ENCODE measurements at regions not wholly inside any gene's neighbourhood (a gene's known extent, or its start where the extent isn't known, plus 50 kb on each side); places are given as distances from the start of the nearest gene placed in this dataset.

DNA sequence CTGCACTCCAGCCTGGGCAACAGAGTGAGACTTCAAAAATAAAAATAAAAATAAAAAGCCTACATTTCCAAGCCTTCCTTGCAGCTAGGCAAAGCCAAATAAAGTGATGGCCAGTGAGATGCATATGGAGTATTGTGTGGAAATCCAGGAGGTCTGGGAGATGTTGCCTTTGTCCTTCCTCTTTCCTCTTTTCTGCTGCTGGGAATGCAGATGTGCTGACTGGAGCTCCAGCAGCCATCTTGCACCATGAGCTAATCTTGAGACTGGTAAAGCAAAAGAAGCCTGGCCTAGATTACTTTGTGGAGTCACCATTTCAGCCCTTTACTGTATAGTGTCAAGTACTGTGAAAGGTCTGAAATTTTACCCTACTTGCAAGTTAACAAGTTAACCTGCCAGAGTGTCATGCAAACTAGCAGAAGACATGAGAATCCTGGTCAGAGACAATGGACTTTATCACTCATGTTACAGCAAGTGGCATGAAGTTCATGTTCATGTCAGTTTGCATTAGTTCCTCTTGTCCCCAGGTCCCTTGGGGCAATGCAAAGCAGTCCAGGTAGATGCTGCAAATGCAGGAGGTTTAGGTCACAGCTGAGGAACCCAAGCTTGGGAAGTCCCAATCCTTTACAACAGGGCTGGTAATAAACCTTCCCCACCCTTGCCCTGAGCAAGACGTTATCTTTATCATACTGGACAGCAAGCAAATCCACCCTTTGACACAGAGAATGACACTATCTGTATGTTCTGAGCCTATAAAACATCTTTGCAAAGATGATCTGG lies 103.1 kb downstream of the TLE3 start:
- Mint-ChIP-seq H3K4me3 (no peak overlapping the region), H3K4me1 (ENCODE audit: low read depth) (no peaks in the 10 kb centered on the region)
- no peak for DNase-seq (ENCODE audit: low spot score)

DNA sequence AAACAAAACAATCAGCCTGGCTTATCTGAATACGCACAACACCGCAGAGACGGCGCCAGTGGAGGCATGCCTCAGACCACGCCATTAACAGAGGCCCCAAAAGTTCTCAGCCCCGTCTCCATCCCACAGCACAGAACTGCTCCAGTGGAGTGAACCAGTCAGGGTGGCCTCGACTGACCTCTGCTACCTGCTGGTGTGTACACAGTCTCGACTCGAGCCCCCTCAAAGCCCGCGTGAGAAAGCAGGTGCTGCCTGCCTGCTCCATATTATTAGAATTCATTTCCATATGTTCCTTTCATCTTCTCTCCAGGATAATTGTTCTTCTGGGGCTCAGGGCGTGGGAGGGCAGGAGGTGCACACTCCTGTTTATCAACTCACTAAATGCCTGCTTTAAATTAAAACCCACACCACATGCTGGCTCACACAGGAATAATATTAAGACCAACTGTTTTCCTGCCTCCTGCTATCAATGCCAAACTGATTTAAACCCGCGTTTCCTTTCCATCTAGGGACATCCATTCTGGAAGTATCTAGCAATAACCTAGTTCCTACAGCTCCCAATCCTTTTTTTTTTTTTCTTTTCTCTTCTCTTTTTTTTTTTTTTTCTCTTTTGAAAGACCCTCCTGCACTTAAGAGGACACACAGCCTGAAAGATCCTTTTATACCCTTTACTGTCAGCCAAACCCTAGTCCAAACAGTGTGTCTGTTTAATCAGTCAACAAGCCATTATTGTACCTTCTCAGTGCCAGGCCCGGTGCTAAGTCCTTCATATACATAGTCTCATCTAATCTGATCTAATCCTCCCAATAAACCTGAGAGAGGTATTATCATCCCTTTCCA lies 101.2 kb downstream of the TLE3 start:
- Mint-ChIP-seq H3K9me3 (no peaks in the 10 kb centered on the region), H3K4me3 (no peak overlapping the region), H3K27ac (no peak overlapping the region), H3K4me1 (ENCODE audit: low read depth) (no peaks in the 10 kb centered on the region), H3K36me3 (ENCODE audit: low read depth) (no peaks in the 10 kb centered on the region), H3K27me3 (ENCODE audit: low read depth) (peaks cover 6% of the 10 kb centered on the region)
- no peak for DNase-seq (ENCODE audit: low spot score)

More for the DNA sequence above, 103.1 kb downstream of the TLE3 start:
- Mint-ChIP-seq H3K27me3 (ENCODE audit: low read depth) (peaks cover 10% of the 10 kb centered on the region), H3K27ac (no peak overlapping the region), H3K9me3 (no peaks in the 10 kb centered on the region), H3K36me3 (ENCODE audit: low read depth) (no peaks in the 10 kb centered on the region)

DNA sequence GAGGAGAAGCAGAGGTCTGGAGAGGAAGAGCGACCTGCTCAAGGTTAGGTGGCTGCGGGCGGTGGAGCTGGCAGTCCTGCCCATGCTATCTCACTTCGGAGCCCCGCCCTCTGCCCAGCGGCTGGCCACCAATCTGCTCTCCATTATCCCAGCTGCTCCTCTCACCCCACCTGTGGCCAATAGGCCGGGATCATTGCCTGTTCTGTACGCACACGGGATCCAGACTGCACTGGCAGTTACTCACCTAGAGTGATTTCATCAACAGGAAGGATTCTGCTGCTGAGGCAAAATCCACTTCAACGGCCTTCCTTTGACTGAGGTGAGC lies 100.6 kb downstream of the TLE3 start:
- H3K36me3 Mint-ChIP-seq (ENCODE audit: low read depth) = no peaks in the 10 kb centered on the region

More for the DNA sequence above, 100.6 kb downstream of the TLE3 start:
- DNase-seq (ENCODE audit: low spot score) = no peak
- Mint-ChIP-seq H3K4me1 (ENCODE audit: low read depth) (no peaks in the 10 kb centered on the region), H3K27me3 (ENCODE audit: low read depth) (peaks cover 6% of the 10 kb centered on the region), H3K27ac (no peak overlapping the region), H3K9me3 (no peaks in the 10 kb centered on the region), H3K4me3 (no peak overlapping the region)
